ENCODE measurements at regions not wholly inside any gene's neighbourhood (a gene's known extent, or its start where the extent isn't known, plus 50 kb on each side); places are given as distances from the start of the nearest gene placed in this dataset.

DNA sequence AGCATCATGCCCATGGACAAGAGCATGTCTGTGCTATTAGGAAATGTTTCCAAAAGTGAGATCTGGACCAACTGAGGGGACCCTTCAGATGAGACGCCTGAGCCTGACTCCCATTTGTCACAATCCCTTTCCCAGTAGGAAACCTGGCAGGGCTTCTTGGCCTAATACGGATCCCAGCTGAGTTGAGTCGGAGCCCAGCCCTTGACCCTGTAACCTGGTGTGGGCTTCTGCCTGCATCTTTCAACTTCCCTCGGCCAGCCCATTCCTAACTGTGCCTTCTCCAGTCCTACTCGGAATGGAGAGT, 148.3 kb downstream of the IRX2 start:
- DNase-seq (ENCODE audit: low spot score) = no peak

DNA sequence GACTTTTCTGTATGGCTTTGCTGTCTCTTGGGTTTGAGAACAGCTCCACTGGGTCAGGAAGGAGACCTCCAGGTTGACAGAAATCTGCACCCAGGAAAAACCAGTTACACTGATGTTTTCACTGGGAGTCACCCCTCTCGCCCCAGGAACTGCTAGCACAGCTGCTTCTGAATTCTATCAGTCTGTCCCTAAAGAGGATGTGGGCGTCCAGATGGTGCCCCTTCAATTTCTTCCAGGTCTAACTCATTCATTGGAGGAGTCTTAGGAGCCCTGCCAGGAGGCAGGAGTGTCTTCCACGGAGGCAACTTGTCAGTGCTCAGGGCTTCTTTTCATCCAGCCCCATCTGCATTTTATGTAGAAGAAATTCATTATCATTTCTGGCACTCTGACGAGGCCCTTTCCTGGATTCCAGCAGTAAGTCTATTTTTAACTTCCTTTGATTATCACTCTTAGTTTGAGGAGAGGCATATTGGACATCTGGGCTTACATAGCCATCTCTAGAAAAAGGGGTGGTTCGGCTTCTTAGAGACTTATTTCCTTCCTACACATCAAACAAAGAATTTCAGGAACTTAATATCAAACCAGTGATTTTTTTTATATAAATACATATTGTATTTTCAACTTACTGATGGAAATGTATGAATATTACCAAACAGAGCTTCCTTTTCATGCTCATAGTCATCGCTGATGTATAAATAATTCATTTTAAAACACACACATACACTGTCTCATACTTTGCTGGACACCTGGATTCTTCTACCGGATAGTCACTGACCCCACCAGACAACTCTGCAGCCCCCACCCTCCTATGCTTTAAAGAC, 148.8 kb downstream of the IRX2 start:
- DNase-seq (ENCODE audit: low spot score) = no peak

DNA sequence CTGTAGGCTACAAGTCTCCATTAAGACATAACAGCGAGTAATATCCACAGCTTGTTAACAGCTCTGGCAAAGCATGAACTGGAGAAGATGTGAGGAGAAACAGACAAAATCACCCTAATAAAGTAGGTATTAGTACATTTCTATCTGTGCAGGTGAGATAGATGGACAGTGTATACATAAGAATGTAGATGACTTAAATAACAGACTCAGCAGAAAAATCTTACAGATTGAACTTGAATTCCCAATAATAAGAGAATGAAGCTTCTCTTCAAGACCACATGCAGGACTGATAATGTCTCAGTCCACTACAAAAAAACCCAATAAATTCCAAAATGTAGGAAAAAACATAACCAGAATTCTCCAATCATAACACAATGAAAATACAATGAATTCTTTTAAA, 153.0 kb downstream of the IRX2 start:
- DNase-seq (ENCODE audit: low spot score) = no peak

DNA sequence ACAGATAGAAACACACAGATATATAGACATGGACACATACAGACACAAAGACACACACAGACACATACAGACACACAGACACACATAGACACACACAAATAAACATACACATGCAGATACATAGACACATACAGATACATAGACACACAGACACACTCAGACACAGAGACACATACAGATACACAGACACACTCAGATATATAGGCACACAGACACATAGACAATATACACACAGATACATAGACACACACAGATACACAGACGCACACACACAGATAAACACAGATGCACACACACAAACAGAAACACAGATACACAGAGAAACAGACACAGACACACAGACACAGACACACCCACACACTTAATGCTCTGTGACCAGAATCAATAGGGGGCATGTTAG, 156.8 kb downstream of the IRX2 start:
- no peak for DNase-seq (ENCODE audit: low spot score)

DNA sequence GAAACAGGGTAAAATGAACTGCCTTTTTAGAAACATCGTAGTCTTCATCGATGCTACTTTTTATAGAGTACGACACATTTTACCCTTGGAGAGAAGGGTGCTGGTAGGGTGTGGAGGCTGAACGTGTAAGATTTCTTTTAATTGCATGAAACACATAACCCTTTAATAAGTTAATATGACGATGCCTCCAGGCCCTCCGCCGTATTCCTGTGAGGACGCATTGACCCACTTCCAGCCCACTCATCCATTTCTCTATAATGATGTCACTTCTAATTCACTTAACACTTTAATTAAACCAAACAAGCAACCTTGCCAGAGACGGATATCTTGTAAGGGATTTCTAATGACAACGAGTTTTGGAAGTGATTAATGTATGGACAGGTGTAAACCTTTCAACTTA, 158.7 kb downstream of the IRX2 start:
- no peak for DNase-seq (ENCODE audit: low spot score)

DNA sequence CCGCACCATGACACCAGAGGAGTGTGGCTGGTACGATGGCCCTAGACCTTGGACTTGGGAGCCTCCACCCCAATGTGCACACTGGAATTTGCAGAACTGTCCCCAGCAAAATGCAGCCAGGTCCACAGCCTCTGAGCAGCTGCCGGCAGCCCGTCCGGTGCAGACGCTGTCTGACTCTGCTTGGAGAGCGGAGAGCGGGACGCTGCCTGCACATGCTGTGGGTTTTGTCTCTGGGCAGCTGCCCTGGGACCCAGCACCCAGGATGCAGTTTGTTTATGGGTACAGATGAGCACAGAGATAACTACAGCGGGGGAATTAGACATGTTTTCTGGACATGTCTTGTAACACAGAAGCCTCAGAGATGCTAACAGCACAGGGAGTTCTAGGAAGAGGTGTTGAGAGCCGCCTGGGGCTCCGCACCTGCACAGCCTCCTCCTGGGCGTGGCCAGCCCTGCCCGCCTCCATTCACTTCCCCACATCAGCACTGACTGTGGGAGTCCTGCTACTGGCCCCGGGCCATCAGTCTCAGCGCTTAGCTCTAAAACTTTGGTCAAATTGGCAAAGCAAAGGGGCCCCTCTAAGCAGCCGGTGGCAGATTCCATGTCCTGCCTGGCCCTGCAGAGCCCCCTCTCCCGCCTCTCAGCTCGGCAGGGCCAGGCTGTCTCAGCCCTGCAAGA, 159.6 kb downstream of the IRX2 start:
- no peak for DNase-seq (ENCODE audit: low spot score)

DNA sequence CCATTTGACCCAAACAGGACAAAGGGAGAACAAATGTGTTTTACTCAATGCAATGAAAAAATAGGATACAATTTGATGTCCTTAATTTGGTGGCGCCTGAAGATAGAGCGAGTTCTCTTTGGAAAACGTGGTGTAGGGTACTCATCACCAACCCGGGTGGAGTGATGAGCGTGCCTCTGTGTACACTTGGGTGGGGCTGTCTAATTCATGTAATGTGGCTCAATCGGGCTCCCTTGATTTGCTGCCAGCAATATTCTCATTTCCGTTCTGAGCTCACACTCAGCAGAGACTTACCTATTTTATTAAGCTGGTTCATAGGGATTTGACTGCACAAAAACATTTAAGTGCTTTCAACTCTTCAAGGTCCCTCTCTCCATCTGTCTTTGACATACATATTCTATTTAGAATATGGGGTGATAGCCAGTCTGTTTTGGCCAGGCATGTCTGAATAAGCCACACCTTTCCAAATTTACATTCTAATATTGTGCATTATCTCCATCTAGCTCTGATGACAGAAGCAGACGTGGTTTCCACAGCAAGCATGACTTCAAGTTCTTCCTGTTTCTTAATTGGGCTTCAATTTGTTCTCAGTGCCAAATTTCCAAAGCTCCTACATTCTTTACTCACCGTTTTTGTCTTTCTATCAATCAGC, 162.5 kb downstream of the IRX2 start:
- no peak for DNase-seq (ENCODE audit: low spot score)

DNA sequence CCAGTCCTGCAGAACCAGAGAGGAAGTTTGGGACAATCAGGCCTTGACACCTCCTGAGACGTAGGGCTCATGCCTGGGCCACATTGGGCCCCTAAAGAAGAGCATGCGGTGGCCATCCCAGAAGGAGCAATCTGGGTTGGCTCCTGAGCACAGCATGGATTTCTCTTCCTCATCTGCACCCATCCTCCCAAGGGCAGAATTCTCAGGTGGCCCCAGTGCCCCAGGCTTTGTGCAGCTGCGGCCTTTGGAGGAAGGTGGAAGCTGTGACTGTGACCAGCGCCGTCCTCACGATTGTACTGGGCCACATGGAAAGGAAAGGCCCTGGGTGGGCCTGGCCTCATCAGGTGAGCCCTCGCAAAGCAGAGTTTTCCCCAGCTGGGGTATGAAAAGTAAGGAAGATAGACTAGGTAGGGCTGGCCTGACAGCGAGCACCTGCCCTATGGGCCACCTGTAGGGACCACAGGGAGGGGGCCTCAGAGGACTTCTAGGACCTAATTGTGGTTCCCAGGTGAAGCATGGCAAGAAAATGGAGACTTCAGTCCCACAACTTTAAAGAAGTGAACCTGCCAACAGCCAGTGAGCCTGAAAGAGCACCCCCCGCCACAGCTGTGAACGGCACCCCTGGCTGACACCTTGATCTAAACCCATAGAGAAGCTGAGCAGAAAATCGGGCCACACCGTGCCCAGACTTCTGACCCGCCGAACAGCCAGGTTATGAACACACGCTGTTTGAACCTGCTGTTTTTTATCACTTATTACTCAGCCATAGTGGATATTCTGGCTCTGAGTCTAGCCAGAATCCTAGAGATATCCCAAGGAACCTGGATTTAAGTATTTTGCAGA, 164.1 kb downstream of the IRX2 start:
- no peak for DNase-seq (ENCODE audit: low spot score)

DNA sequence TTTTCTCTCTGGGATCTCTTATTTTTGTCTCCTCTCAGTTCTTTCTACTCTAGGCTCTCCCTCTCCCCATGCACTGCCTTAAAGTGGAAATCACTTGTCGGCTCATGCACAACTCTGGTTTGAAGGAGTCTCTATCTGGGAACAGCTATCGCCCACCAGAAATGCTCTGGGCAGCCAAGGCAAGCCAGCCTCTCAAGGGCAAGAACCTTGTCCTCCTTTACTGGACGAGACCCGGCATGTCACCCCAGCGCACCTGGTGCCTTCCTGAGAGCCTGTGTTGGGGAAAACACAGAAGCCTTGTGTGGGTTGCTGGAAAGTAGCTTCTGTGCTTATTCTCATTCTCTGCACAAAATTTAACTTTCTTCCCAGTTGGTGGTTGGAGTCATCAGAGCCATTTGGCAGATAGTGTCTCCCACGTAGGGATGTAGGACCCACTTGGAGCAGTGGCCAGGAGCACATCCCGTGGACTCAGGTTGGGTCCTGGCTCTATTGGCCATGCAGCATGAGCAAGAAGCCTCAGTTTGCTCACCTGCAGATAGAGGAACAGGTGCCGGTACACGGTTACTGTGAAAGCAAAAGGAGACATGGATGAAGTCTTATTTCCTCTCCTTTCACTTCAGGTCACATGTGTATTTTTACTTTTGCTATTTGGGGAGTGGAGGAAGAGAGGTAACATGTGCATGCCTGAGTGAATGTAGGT, 165.3 kb downstream of the IRX2 start:
- DNase-seq (ENCODE audit: low spot score) = no peak

DNA sequence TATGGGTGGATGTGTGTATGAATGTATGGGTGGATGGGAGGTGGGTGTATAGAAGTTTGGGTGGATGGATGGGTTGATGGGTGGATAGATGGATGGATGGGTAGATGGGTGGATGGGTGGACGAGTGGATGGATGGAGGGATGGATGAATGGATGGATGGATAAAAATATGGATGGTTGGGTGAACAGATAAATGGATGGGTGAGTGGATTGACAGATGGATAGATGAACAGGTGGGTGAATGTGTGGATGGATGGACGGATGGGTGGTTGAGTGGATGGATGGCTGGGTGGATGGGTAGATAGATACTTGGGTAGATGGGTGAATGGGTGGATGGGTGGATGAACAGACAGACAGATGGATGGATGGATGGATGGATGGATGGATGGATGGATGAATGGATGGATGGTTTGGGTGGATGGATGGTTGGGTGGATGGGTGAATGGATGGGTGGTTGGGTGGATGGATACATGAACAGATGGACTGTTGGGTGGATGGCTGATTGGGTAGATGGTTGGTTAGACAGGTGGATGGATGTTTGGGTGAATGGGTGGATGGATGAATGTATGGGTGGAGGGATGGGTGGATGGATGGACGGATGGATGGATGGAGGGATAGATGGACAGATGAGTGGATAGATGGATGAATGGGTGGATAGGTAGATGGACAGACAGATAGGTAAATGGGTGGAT, 166.8 kb downstream of the IRX2 start:
- DNase-seq (ENCODE audit: low spot score) = no peak

DNA sequence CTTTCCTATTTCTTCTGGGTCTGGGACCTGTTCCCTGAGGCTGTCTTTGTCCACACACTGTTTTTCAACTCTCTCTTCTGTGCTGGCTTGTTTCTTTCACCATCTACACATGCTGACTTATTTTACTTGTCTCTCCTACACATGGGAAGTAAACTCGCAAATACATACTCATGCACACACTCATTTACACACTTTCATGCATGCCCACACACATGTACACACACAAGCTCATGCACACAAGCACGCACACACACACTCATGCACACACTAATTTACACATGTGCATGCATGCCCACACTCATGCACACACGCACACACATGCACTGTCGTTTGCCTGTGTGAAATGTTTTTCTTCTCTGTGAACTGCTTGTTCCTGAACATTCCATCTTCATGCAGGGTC, 169.0 kb downstream of the IRX2 start:
- DNase-seq (ENCODE audit: low spot score) = no peak

DNA sequence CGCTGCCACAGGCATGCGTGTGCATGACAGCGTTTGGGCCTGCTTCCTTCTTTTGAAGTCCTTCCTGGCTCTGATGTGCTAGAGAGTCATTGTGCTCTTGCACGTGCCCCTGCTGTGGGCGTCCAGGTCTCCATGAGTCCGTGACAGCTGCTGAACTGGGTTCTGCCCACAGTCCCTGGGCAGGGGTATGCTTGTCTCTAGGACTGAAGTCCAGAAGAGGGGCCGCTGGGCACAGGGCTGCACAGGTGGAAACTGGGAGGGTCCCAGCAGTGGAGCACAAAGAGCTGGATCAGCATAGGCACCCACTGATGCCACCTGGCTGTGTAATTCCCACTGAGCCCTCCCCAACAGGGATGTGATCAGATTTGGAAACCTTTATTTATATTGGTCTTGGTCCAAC, 169.4 kb downstream of the IRX2 start:
- DNase-seq (ENCODE audit: low spot score) = no peak

DNA sequence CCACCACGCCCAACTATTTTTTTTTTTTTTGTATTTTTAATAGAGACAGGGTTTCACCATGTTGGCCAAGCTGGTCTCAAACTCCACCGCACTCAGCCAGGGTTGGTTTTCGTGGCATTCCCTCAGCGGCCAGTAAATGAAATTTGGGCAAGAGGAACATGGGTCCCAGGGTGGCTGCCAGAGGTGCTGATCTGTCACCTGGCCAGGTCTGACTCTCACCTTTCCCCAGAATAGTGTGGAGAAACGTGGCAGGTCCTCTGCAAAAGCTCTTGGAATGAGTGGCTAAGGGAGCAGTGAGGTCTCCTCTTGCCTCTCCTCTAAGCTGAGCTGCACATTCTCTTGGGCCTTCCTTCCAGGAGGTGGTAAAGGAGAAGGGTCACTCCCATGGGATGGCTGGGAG, 170.1 kb downstream of the IRX2 start:
- no peak for DNase-seq (ENCODE audit: low spot score)

DNA sequence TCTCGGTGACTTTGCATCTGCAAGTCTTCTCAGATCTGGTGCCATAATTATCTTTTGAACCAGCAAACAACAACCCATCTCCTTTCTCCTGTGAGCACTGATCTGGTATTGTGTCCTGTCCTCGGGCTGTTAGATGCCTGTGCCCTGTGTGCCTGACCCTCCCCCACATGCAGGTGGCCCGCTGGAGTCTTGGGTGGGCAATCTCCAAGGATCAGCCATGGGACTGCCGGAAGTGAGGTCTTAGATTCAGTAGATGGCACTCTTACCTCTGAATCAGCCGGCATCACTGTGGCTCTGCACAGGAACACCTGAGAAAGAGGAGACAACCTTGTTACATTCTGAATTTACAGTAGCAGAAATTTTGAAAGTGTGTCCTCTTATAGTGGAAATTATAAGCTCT, 172.4 kb downstream of the IRX2 start:
- no peak for DNase-seq (ENCODE audit: low spot score)

DNA sequence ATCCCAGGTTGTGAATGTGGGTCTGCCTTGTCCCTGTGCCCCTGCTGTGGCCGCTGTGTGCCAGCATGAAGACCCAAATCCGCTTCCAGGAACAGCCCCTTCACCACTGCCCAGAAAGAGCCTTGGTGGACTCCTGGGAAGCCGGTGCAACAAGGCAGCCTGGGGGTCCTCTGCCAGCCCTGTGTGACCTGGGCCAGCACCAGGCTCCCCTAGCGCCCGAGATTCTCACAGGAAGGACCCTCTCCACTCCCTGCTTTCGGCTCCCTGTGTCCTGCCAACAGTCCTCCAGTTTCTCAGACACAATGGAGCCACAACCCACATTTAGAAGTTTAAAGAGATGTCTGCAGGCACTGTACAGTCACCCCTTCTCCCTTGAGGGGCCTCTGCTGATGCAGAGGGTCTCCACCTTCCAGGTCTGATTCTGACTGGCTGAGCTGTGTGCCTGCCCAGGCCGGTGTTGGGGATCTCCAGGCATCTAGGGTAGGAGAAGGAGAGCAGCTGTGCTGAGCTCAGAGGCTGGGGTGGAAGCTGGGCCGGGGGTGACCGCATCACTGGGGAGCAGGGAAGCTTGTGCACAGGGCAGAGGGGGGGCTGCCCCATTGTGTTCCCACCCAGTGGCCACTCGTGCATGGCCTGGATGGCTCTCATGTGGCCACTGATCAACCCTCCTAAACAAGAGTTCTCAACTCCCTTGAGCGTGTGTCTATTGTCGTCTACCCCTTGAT, 174.0 kb downstream of the IRX2 start:
- no peak for DNase-seq (ENCODE audit: low spot score)

DNA sequence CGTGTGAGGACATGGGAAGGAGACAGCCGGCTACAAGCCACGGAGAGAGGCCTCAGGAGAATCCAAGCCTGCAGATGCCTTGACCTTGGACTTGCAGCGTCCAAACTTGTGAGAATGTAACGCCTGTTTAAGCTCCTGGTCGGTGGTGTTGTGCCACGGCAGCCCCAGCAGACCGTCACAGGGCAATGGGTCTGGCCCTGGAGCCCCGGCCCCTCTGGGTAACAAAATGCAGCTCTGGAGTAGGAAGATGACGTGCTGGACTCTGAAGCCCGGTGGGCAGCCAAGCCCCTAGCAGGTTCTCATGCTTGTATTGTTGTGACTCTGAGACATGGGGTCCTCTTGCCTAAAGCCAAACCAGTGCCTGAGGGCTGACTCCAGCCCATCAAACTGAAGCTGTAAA, 174.7 kb downstream of the IRX2 start:
- DNase-seq (ENCODE audit: low spot score) = no peak

DNA sequence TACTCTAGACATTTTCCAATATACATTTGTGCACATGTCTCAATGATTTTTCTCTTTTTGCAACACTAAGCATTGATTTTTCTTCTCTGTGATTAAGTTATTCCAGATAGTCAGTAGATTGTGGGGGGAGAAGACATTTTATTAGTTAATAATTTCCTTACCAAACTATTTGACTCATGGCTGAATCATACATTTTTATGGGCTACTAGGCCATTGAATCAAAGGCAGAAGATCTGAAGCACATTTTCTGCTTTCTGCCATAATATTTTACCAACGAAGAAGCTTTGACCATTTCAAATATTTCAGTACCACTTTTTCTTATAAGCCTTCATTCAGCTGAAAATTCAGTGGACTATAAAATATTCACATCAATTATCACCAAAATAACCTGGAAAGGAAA, 175.6 kb downstream of the IRX2 start:
- DNase-seq (ENCODE audit: low spot score) = no peak

DNA sequence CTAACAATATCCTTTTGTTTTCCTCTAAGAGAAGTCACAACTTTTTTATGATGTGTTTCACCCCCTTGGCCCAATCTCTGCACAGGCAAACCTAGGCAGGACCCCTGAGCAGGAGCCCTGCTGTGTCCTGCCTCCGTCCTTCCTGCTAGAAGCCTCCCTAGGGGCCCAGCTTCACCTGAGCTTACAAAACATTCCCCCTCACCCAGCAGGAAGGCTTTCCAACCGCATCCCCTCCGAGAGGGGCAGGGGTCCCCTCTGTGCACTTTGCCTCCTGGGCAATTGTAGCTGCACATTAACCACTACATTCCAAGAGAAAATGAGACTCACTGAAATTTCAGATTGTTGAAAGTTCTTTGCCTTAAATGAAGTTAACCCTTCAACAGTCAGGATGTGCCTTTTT, 176.2 kb downstream of the IRX2 start:
- no peak for DNase-seq (ENCODE audit: low spot score)

DNA sequence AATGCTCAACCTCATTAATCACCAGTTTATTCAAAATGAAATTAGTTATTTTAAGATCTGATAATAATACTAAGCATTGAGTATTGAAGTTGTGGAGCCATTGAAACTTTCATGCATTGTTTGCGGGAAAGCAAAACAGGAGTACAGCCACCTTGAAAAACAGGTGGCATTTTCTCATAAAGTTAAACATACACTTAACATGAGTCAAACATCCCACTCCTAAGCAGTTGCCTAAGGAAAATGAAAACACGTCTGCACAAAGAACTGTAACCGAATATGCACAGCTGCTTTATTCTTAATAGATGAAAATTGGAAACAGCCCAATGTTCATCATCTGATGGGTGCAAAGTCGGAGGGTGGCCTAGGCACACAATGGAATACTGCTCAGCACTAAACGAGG, 177.3 kb downstream of the IRX2 start:
- DNase-seq (ENCODE audit: low spot score) = no peak

DNA sequence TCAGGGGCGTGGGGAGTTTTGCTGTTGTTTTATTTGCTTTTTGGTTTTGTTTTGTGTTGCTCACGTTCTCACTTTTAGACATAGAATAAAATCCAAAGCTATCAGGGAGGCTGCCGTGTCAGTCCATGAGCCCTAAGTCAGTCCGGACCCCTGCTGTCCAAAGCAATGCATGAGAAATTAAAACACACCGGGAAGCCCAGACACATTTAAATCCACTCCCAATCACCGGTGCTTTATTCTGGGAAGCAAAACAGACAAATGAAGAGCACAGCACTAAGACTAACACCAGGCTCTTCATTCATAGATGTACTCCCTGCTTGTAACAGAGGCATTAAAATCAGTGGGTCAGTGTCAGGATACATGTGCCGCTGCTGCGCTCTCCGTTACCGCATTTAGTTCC, 180.9 kb downstream of the IRX2 start:
- DNase-seq (ENCODE audit: low spot score) = no peak

All from GM03348 (cell line).